CD4-positive, CD25-positive, alpha-beta regulatory T cell (primary cell): ENCODE measurements at regions not wholly inside any gene's neighbourhood (a gene's known extent, or its start where the extent isn't known, plus 50 kb on each side); places are given as distances from the start of the nearest gene placed in this dataset.

ENCODE experiments used
- ATAC-seq, 2 donors: fragments of 150-1000 bp; cut with Tn5 transposase; one replicate each; pipeline ENCODE4 v1.10.0; 2021; ENCODE audit warnings: low read depth in 2 of 2, moderate number of reproducible peaks in 2 of 2, moderate library complexity in 1 of 2
- DNase-seq, 3 donors: peaks; one replicate each; pipeline versions ENCODE4 v3.0.0 to v3.0.0-alpha.2; 2012 to 2022; ENCODE audit warnings: mixed read lengths in 1 of 3
- H3K27ac ChIP-seq: one replicate; pipeline ENCODE4 v1.7.0; 2013; ENCODE audit warnings: mild to moderate bottlenecking, low read length; ENCODE audit not compliant: insufficient read depth, poor library complexity, severe bottlenecking
- H3K27me3 ChIP-seq: one replicate; pipeline ENCODE4 v1.7.0; 2013; ENCODE audit warnings: low read length; ENCODE audit not compliant: control insufficient read depth, insufficient read depth
- H3K36me3 ChIP-seq: one replicate; pipeline ENCODE4 v1.7.0; 2013; ENCODE audit warnings: mild to moderate bottlenecking, low read length, moderate library complexity; ENCODE audit not compliant: control insufficient read depth, insufficient read depth
- H3K4me1 ChIP-seq: 2 replicates; pipeline ENCODE4 v1.7.0; 2013; ENCODE audit warnings: mild to moderate bottlenecking, low read length; ENCODE audit not compliant: insufficient read depth, control insufficient read depth, poor library complexity, severe bottlenecking
- H3K4me3 ChIP-seq: one replicate; pipeline ENCODE4 v1.7.0; 2013; ENCODE audit warnings: low read depth, mild to moderate bottlenecking, low read length, moderate library complexity
- H3K9me3 ChIP-seq, 2 experiments: 1 replicate in 1 of 2; 2 replicates in 1 of 2; pipeline ENCODE4 v1.7.0; 2013; ENCODE audit warnings: low read length in 2 of 2, mild to moderate bottlenecking in 1 of 2, moderate library complexity in 1 of 2; ENCODE audit not compliant: control insufficient read depth in 2 of 2
- H3K27ac Mint-ChIP-seq, 3 donors: one replicate each; pipeline ENCODE4 v1.8.0; 2020 to 2022; ENCODE audit warnings: mild to moderate bottlenecking in 3 of 3, mixed read lengths in 3 of 3, moderate library complexity in 2 of 3
- H3K27me3 Mint-ChIP-seq: one replicate; pipeline ENCODE4 v1.8.0; 2022; ENCODE audit warnings: mild to moderate bottlenecking, mixed read lengths
- H3K36me3 Mint-ChIP-seq: one replicate; pipeline ENCODE4 v1.8.0; 2020; ENCODE audit warnings: mixed read lengths
- H3K4me1 Mint-ChIP-seq, 4 donors: one replicate each; pipeline ENCODE4 v1.8.0; 2020 to 2022; ENCODE audit warnings: mixed read lengths in 4 of 4, mild to moderate bottlenecking in 1 of 4
- H3K4me3 Mint-ChIP-seq, 4 donors: one replicate each; pipeline ENCODE4 v1.8.0; 2020 to 2022; ENCODE audit warnings: mild to moderate bottlenecking in 4 of 4, mixed read lengths in 4 of 4, moderate library complexity in 3 of 4
- H3K9me3 Mint-ChIP-seq, 7 donors: one replicate each; pipeline ENCODE4 v1.8.0; 2020 to 2022; ENCODE audit warnings: mixed read lengths in 7 of 7, mild to moderate bottlenecking in 3 of 7, moderate library complexity in 2 of 7

GRCh38 chrX:8075636-8076035 lies 95.4 kb downstream of the VCX2 start:
- Mint-ChIP-seq H3K9me3 (peaks cover 0 to 11% (median 0%) of the 10 kb centered on the region in 7 donors), H3K4me3 (no peak overlapping the region), H3K36me3 (no peaks in the 10 kb centered on the region), H3K27ac (no peak overlapping the region), H3K4me1 (no peaks in the 10 kb centered on the region), H3K27me3 (no peaks in the 10 kb centered on the region)
- Histone ChIP-seq H3K36me3 (no peaks in the 10 kb centered on the region), H3K4me1 (no peaks in the 10 kb centered on the region), H3K4me3 (no peak overlapping the region), H3K27me3 (no peaks in the 10 kb centered on the region), H3K9me3 (no peaks in the 10 kb centered on the region), H3K27ac (no peak overlapping the region)
- DNase-seq = no peak
- no peak for ATAC-seq

GRCh38 chrX:8067754-8068462 lies 103.2 kb downstream of the VCX2 start:
- Histone ChIP-seq H3K4me1 (no peaks in the 10 kb centered on the region), H3K27ac (no peak overlapping the region), H3K4me3 (no peak overlapping the region), H3K36me3 (no peaks in the 10 kb centered on the region), H3K27me3 (no peaks in the 10 kb centered on the region), H3K9me3 (no peaks in the 10 kb centered on the region)
- Mint-ChIP-seq H3K27ac (no peak overlapping the region), H3K9me3 (peaks cover 0 to 9% (median 2%) of the 10 kb centered on the region in 7 donors), H3K4me3 (no peak overlapping the region), H3K4me1 (no peaks in the 10 kb centered on the region), H3K36me3 (no peaks in the 10 kb centered on the region), H3K27me3 (no peaks in the 10 kb centered on the region)
- DNase-seq (no peak), ATAC-seq (no peak)

GRCh38 chrX:8052909-8053308 lies 118.2 kb downstream of the VCX2 start:
- H3K27ac ChIP-seq = no peak overlapping the region
- DNase-seq = no peak
- Mint-ChIP-seq H3K9me3 (peaks cover 0 to 9% (median 0%) of the 10 kb centered on the region in 7 donors), H3K36me3 (no peaks in the 10 kb centered on the region), H3K27me3 (no peaks in the 10 kb centered on the region), H3K4me1 (no peaks in the 10 kb centered on the region), H3K4me3 (no peak overlapping the region), H3K27ac (no peak overlapping the region)
- ATAC-seq = no peak
- no peaks in the 10 kb centered on the region for H3K9me3 ChIP-seq
- H3K4me1 ChIP-seq = no peaks in the 10 kb centered on the region
- no peaks in the 10 kb centered on the region for H3K27me3 ChIP-seq
- no peak overlapping the region for H3K4me3 ChIP-seq
- H3K36me3 ChIP-seq = no peaks in the 10 kb centered on the region

GRCh38 chrX:8049827-8050226 lies 121.2 kb downstream of the VCX2 start:
- DNase-seq (no peak), ATAC-seq (no peak)
- H3K27ac Mint-ChIP-seq = no peak overlapping the region
- Histone ChIP-seq H3K9me3 (no peaks in the 10 kb centered on the region), H3K4me3 (no peak overlapping the region), H3K4me1 (no peaks in the 10 kb centered on the region), H3K27ac (no peak overlapping the region), H3K27me3 (no peaks in the 10 kb centered on the region), H3K36me3 (no peaks in the 10 kb centered on the region)
- no peaks in the 10 kb centered on the region for H3K4me1 Mint-ChIP-seq
- peaks cover 0 to 6% (median 0%) of the 10 kb centered on the region in 7 donors for H3K9me3 Mint-ChIP-seq
- no peaks in the 10 kb centered on the region for H3K36me3 Mint-ChIP-seq
- no peaks in the 10 kb centered on the region for H3K27me3 Mint-ChIP-seq
- no peak overlapping the region for H3K4me3 Mint-ChIP-seq

GRCh38 chrX:8048466-8048865 lies 121.3 kb upstream of the PNPLA4 start:
- H3K4me3 Mint-ChIP-seq = no peak overlapping the region
- no peak overlapping the region for H3K27ac Mint-ChIP-seq
- Histone ChIP-seq H3K4me3 (no peak overlapping the region), H3K36me3 (no peaks in the 10 kb centered on the region), H3K27ac (no peak overlapping the region), H3K9me3 (no peaks in the 10 kb centered on the region), H3K27me3 (no peaks in the 10 kb centered on the region), H3K4me1 (no peaks in the 10 kb centered on the region)
- H3K36me3 Mint-ChIP-seq = no peaks in the 10 kb centered on the region
- H3K9me3 Mint-ChIP-seq = peaks cover 0 to 8% (median 2%) of the 10 kb centered on the region in 7 donors
- H3K27me3 Mint-ChIP-seq = no peaks in the 10 kb centered on the region
- DNase-seq = no peak
- no peaks in the 10 kb centered on the region for H3K4me1 Mint-ChIP-seq
- no peak for ATAC-seq

GRCh38 chrX:8044947-8045346 lies 117.7 kb upstream of the PNPLA4 start:
- H3K4me1 Mint-ChIP-seq = no peaks in the 10 kb centered on the region
- ATAC-seq (no peak), DNase-seq (no peak)
- no peaks in the 10 kb centered on the region for H3K27me3 ChIP-seq
- no peaks in the 10 kb centered on the region for H3K9me3 ChIP-seq
- H3K4me3 Mint-ChIP-seq = no peak overlapping the region
- no peaks in the 10 kb centered on the region for H3K36me3 Mint-ChIP-seq
- no peaks in the 10 kb centered on the region for H3K27me3 Mint-ChIP-seq
- no peaks in the 10 kb centered on the region for H3K36me3 ChIP-seq
- no peaks in the 10 kb centered on the region for H3K4me1 ChIP-seq
- no peak overlapping the region for H3K27ac Mint-ChIP-seq
- H3K9me3 Mint-ChIP-seq = peaks cover 0 to 7% (median 2%) of the 10 kb centered on the region in 7 donors
- no peak overlapping the region for H3K4me3 ChIP-seq
- H3K27ac ChIP-seq = no peak overlapping the region

GRCh38 chrX:8043546-8043945 lies 116.3 kb upstream of the PNPLA4 start:
- Histone ChIP-seq H3K9me3 (no peaks in the 10 kb centered on the region), H3K27me3 (no peaks in the 10 kb centered on the region), H3K36me3 (no peaks in the 10 kb centered on the region), H3K27ac (no peak overlapping the region), H3K4me3 (no peak overlapping the region), H3K4me1 (no peaks in the 10 kb centered on the region)
- H3K27me3 Mint-ChIP-seq = no peaks in the 10 kb centered on the region
- H3K4me3 Mint-ChIP-seq = no peak overlapping the region
- DNase-seq = no peak
- no peaks in the 10 kb centered on the region for H3K36me3 Mint-ChIP-seq
- peaks cover 0 to 3% (median under 1%) of the 10 kb centered on the region in 4 donors for H3K4me1 Mint-ChIP-seq
- H3K27ac Mint-ChIP-seq = no peak overlapping the region
- no peak for ATAC-seq
- H3K9me3 Mint-ChIP-seq = peaks cover 0 to 7% (median 2%) of the 10 kb centered on the region in 7 donors

GRCh38 chrX:8043121-8043520 lies 115.9 kb upstream of the PNPLA4 start:
- H3K27me3 Mint-ChIP-seq = no peaks in the 10 kb centered on the region
- no peaks in the 10 kb centered on the region for H3K36me3 Mint-ChIP-seq
- H3K4me3 ChIP-seq = no peak overlapping the region
- H3K27ac Mint-ChIP-seq = no peak overlapping the region
- DNase-seq (no peak), ATAC-seq (no peak)
- H3K4me3 Mint-ChIP-seq = no peak overlapping the region
- H3K9me3 Mint-ChIP-seq = peaks cover 0 to 7% (median 2%) of the 10 kb centered on the region in 7 donors
- H3K36me3 ChIP-seq = no peaks in the 10 kb centered on the region
- H3K4me1 ChIP-seq = no peaks in the 10 kb centered on the region
- H3K27ac ChIP-seq = no peak overlapping the region
- no peaks in the 10 kb centered on the region for H3K27me3 ChIP-seq
- H3K9me3 ChIP-seq = no peaks in the 10 kb centered on the region
- H3K4me1 Mint-ChIP-seq = peaks cover 0 to 5% (median 2%) of the 10 kb centered on the region in 4 donors
